OCI-LY3 (cell line): ENCODE measurements at regions not wholly inside any gene's neighbourhood (a gene's known extent, or its start where the extent isn't known, plus 50 kb on each side); places are given as distances from the start of the nearest gene placed in this dataset.

Source experiments
- H2AFZ ChIP-seq: fragments of 200-600, 300-600 bp; shearing (Covaris generic); 2 replicates; pipeline ENCODE4 v1.6.0; 2014; ENCODE audit warnings: antibody characterized with exemption, low read depth, low read length
- H3K27ac ChIP-seq: fragments of 200-600, 300-600 bp; sonication (generic); 2 replicates; pipeline ENCODE4 v1.5.1; 2014; ENCODE audit warnings: mild to moderate bottlenecking, low read length, moderate library complexity, mixed read lengths
- H3K27me3 ChIP-seq: fragments of 200-600, 300-600 bp; sonication (generic); 2 replicates; pipeline ENCODE4 v1.6.1; 2014; ENCODE audit warnings: low read depth, low read length, mixed read lengths
- H3K36me3 ChIP-seq: fragments of 200-600, 300-600 bp; sonication (generic); replicated peaks from 2 replicates; pipeline ENCODE3; 2014; ENCODE audit warnings: low read depth, low read length, mixed read lengths
- H3K4me1 ChIP-seq: fragments of 300-600, 200-600 bp; sonication (generic); 2 replicates; pipeline ENCODE4 v1.6.1; 2014; ENCODE audit warnings: low read length, mixed read lengths
- H3K4me2 ChIP-seq: fragments of 200-600, 300-600 bp; sonication (generic); 2 replicates; pipeline ENCODE4 v1.6.1; 2014; ENCODE audit warnings: low read length, mixed read lengths
- H3K4me3 ChIP-seq: fragments of 300-600, 200-600 bp; sonication (generic); 2 replicates; pipeline ENCODE4 v1.5.1; 2014; ENCODE audit warnings: antibody characterized with exemption, mild to moderate bottlenecking, low read length, moderate library complexity
- H3K79me2 ChIP-seq: fragments of 300-600, 200-600 bp; shearing (Covaris generic); 2 replicates; pipeline ENCODE4 v1.6.1; 2014; ENCODE audit warnings: mild to moderate bottlenecking, low read length, mixed read lengths
- H3K9ac ChIP-seq: fragments of 300-600, 200-600 bp; shearing (Covaris generic); 2 replicates; pipeline ENCODE4 v1.6.0; 2014; ENCODE audit warnings: mild to moderate bottlenecking, low read length, moderate library complexity
- H3K9me3 ChIP-seq: fragments of 200-600, 300-600 bp; shearing (Covaris generic); 2 replicates; pipeline ENCODE4 v1.6.1; 2014; ENCODE audit warnings: low read length, mixed read lengths; ENCODE audit not compliant: insufficient read depth
- H4K20me1 ChIP-seq: fragments of 200-600, 300-600 bp; sonication (generic); 2 replicates; pipeline ENCODE4 v1.6.1; 2016; ENCODE audit warnings: low read length, mixed read lengths; ENCODE audit not compliant: insufficient read depth
- CTCF ChIP-seq: fragments of 200-600, 300-600 bp; sonication (generic); IDR thresholded peaks from 2 replicates; pipeline ENCODE4 v1.5.1; 2014; ENCODE audit warnings: antibody characterized with exemption, low read length, low read depth
- EZH2phosphoT487 ChIP-seq: fragments of 200-600 bp; shearing (Covaris generic); IDR thresholded peaks from 2 replicates; pipeline ENCODE4 v1.6.1; 2018; ENCODE audit warnings: antibody characterized with exemption, mixed run types, low read depth

- Histone ChIP-seq H3K4me1 (no peaks in the 10 kb centered on the region), H3K9ac (no peak overlapping the region), H3K4me2 (no peak overlapping the region), H3K27ac (no peak overlapping the region), H3K27me3 (no peaks in the 10 kb centered on the region), H4K20me1 (no peaks in the 10 kb centered on the region), H2AFZ (no peak overlapping the region), H3K9me3 (no peaks in the 10 kb centered on the region), H3K4me3 (no peak overlapping the region), H3K79me2 (no peaks in the 10 kb centered on the region), H3K36me3 (no peaks in the 10 kb centered on the region)
- no peak for TF ChIP-seq EZH2phosphoT487
- TF ChIP-seq CTCF: no peak
These were observed 530.6 kb upstream of the RGMA start for GRCh38 chr15:93619597-93619996.

- H3K4me3 ChIP-seq: no peak overlapping the region
- no peak overlapping the region for H3K9ac ChIP-seq
- H3K9me3 ChIP-seq: no peaks in the 10 kb centered on the region
- no peak overlapping the region for H3K27ac ChIP-seq
- H4K20me1 ChIP-seq: no peaks in the 10 kb centered on the region
- no peak overlapping the region for H3K4me2 ChIP-seq
- TF ChIP-seq EZH2phosphoT487: no peak
- no peak for TF ChIP-seq CTCF
- no peaks in the 10 kb centered on the region for H3K4me1 ChIP-seq
- H3K36me3 ChIP-seq: no peaks in the 10 kb centered on the region
- H3K79me2 ChIP-seq: no peaks in the 10 kb centered on the region
- H3K27me3 ChIP-seq: no peaks in the 10 kb centered on the region; the same call in 1 of the 2 replicates
- H2AFZ ChIP-seq: no peak overlapping the region
These were observed 528.4 kb upstream of the RGMA start for GRCh38 chr15:93617443-93617842.

GRCh38 chr15:93614386-93615104, 525.5 kb upstream of the RGMA start:
- no peak overlapping the region for H2AFZ ChIP-seq
- no peak overlapping the region for H3K4me2 ChIP-seq
- H3K27me3 ChIP-seq: no peaks in the 10 kb centered on the region; the same call in 1 of the 2 replicates
- H3K36me3 ChIP-seq: no peaks in the 10 kb centered on the region
- no peak overlapping the region for H3K4me3 ChIP-seq
- H3K9me3 ChIP-seq: no peaks in the 10 kb centered on the region
- TF ChIP-seq CTCF (no peak), EZH2phosphoT487 (no peak)
- no peaks in the 10 kb centered on the region for H3K4me1 ChIP-seq
- H3K9ac ChIP-seq: no peak overlapping the region
- H4K20me1 ChIP-seq: no peaks in the 10 kb centered on the region
- no peaks in the 10 kb centered on the region for H3K79me2 ChIP-seq
- no peak overlapping the region for H3K27ac ChIP-seq

GRCh38 chr15:93613386-93613785, 524.4 kb upstream of the RGMA start:
- Histone ChIP-seq H3K36me3 (no peaks in the 10 kb centered on the region), H3K79me2 (no peaks in the 10 kb centered on the region), H3K4me2 (no peak overlapping the region), H3K27me3 (no peaks in the 10 kb centered on the region; the same call in 1 of the 2 replicates), H3K4me3 (no peak overlapping the region), H2AFZ (no peak overlapping the region), H3K9me3 (no peaks in the 10 kb centered on the region), H3K9ac (no peak overlapping the region), H3K27ac (no peak overlapping the region), H3K4me1 (no peaks in the 10 kb centered on the region), H4K20me1 (no peaks in the 10 kb centered on the region)
- no peak for TF ChIP-seq CTCF
- TF ChIP-seq EZH2phosphoT487: no peak
